Central memory CD8-positive, alpha-beta T cell (primary cell): ENCODE measurements at regions not wholly inside any gene's neighbourhood (a gene's known extent, or its start where the extent isn't known, plus 50 kb on each side); places are given as distances from the start of the nearest gene placed in this dataset.
"Not testable (repeated sequence)": the region's sequence is repeated elsewhere in the genome, so short reads cannot be mapped to it uniquely, and the experiment has no call there.

Experiments used
- ATAC-seq: fragments of 150-1000 bp; cut with Tn5 transposase; replicated peaks from 2 replicates; pipeline ENCODE4 v1.10.0; 2022; ENCODE audit warnings: mild to moderate bottlenecking, moderate FRiP score, moderate number of reproducible peaks; ENCODE audit not compliant: poor library complexity, severe bottlenecking; ENCODE audit errors: extremely low read depth
- DNase-seq, 2 donors: peaks; one replicate each; pipeline ENCODE4 v3.0.0; 2021; ENCODE audit warnings: low spot score in 2 of 2
- H3K27ac Mint-ChIP-seq: one replicate; pipeline ENCODE4 v1.8.0; 2022; ENCODE audit warnings: low read depth, mild to moderate bottlenecking, moderate library complexity, mixed read lengths
- H3K27me3 Mint-ChIP-seq: one replicate; pipeline ENCODE4 v1.8.0; 2022; ENCODE audit warnings: mixed read lengths
- H3K36me3 Mint-ChIP-seq: one replicate; pipeline ENCODE4 v1.8.0; 2022; ENCODE audit warnings: mild to moderate bottlenecking, moderate library complexity, mixed read lengths; ENCODE audit not compliant: insufficient read depth
- H3K4me1 Mint-ChIP-seq: one replicate; pipeline ENCODE4 v1.8.0; 2022; ENCODE audit warnings: mixed read lengths
- H3K4me3 Mint-ChIP-seq: one replicate; pipeline ENCODE4 v1.8.0; 2022; ENCODE audit warnings: mild to moderate bottlenecking, moderate library complexity, mixed read lengths
- H3K9me3 Mint-ChIP-seq: one replicate; pipeline ENCODE4 v1.8.0; 2022; ENCODE audit warnings: mixed read lengths

GRCh38 chr4:190118519-190118918 is 54.2 kb downstream of the DBET start:
- H3K27me3 Mint-ChIP-seq, DNase-seq, H3K36me3 Mint-ChIP-seq, H3K4me3 Mint-ChIP-seq, ATAC-seq, H3K4me1 Mint-ChIP-seq, H3K27ac Mint-ChIP-seq, H3K9me3 Mint-ChIP-seq: not testable (repeated sequence)

- H3K27me3 Mint-ChIP-seq, DNase-seq, H3K4me1 Mint-ChIP-seq, H3K27ac Mint-ChIP-seq, H3K4me3 Mint-ChIP-seq, ATAC-seq, H3K36me3 Mint-ChIP-seq, H3K9me3 Mint-ChIP-seq: not testable (repeated sequence)
Measured at GRCh38 chr4:190119474-190119873, 54.1 kb upstream of the DUX4 start.

- peak; percentile 52 for ATAC-seq
- not testable (repeated sequence) for H3K4me1 Mint-ChIP-seq, H3K9me3 Mint-ChIP-seq, H3K27me3 Mint-ChIP-seq, H3K4me3 Mint-ChIP-seq, DNase-seq, H3K27ac Mint-ChIP-seq, H3K36me3 Mint-ChIP-seq
Measured at GRCh38 chr4:190120111-190120514, 53.5 kb upstream of the DUX4 start.

GRCh38 chr4:190120537-190121001 is 53.0 kb upstream of the DUX4 start:
- H3K9me3 Mint-ChIP-seq, DNase-seq, H3K4me3 Mint-ChIP-seq, H3K36me3 Mint-ChIP-seq, H3K4me1 Mint-ChIP-seq, H3K27me3 Mint-ChIP-seq, H3K27ac Mint-ChIP-seq: not testable (repeated sequence)
- peak; percentile 47 for ATAC-seq

GRCh38 chr4:190121076-190121671 is 52.4 kb upstream of the DUX4 start:
- not testable (repeated sequence) for H3K36me3 Mint-ChIP-seq, ATAC-seq, H3K4me3 Mint-ChIP-seq, H3K4me1 Mint-ChIP-seq, H3K27ac Mint-ChIP-seq, DNase-seq, H3K9me3 Mint-ChIP-seq, H3K27me3 Mint-ChIP-seq

GRCh38 chr4:190121759-190122158 is 51.8 kb upstream of the DUX4 start:
- H3K9me3 Mint-ChIP-seq, result no peaks in the 10 kb centered on the region
- no peaks in the 10 kb centered on the region for H3K4me1 Mint-ChIP-seq
- H3K27me3 Mint-ChIP-seq, result no peaks in the 10 kb centered on the region
- no peak overlapping the region for H3K4me3 Mint-ChIP-seq
- ATAC-seq (no peak), DNase-seq (no peak)
- H3K27ac Mint-ChIP-seq, result no peak overlapping the region
- no peaks in the 10 kb centered on the region for H3K36me3 Mint-ChIP-seq

- H3K4me1 Mint-ChIP-seq, H3K4me3 Mint-ChIP-seq, H3K9me3 Mint-ChIP-seq, H3K27ac Mint-ChIP-seq, ATAC-seq, H3K27me3 Mint-ChIP-seq, H3K36me3 Mint-ChIP-seq: not testable (repeated sequence)
- peak in 1 of 2 donors; percentile 27 for DNase-seq
Measured at GRCh38 chr4:190122161-190123142, 51.1 kb upstream of the DUX4 start.
